HEK293T (cell line): ENCODE measurements at regions not wholly inside any gene's neighbourhood (a gene's known extent, or its start where the extent isn't known, plus 50 kb on each side); places are given as distances from the start of the nearest gene placed in this dataset.
"Not testable (repeated sequence)": the region's sequence is repeated elsewhere in the genome, so short reads cannot be mapped to it uniquely, and the experiment has no call there.

Experiments used
- ELF4 ChIP-seq: fragments of 450-650 bp; IDR thresholded peaks from 2 replicates; pipeline ENCODE4 v1.6.1; 2017; ENCODE audit warnings: antibody characterized with exemption
- FOXA1 ChIP-seq: fragments of 450-650 bp; IDR thresholded peaks from 2 replicates; pipeline ENCODE4 v1.6.1; 2016; ENCODE audit warnings: mild to moderate bottlenecking
- FOXK2 ChIP-seq: fragments of 450-650 bp; IDR thresholded peaks from 2 replicates; pipeline ENCODE4 v1.6.1; 2016; ENCODE audit warnings: mild to moderate bottlenecking
- FOXM1 ChIP-seq: fragments of 450-650 bp; IDR thresholded peaks from 2 replicates; pipeline ENCODE4 v1.6.1; 2017; ENCODE audit warnings: mild to moderate bottlenecking, borderline replicate concordance
- HDGF ChIP-seq: fragments of 450-650 bp; IDR thresholded peaks from 2 replicates; pipeline ENCODE4 v1.6.1; 2017; ENCODE audit warnings: antibody characterized with exemption, borderline replicate concordance
- LEF1 ChIP-seq: fragments of 450-650 bp; IDR thresholded peaks from 2 replicates; pipeline ENCODE4 v1.6.1; 2017; ENCODE audit warnings: mild to moderate bottlenecking, borderline replicate concordance
- NFRKB ChIP-seq: fragments of 450-650 bp; IDR thresholded peaks from 2 replicates; pipeline ENCODE4 v1.6.1; 2016; ENCODE audit warnings: mild to moderate bottlenecking, moderate library complexity
- SP1 ChIP-seq: fragments of 450-650 bp; IDR thresholded peaks from 2 replicates; pipeline ENCODE4 v1.6.1; 2017
- SUZ12 ChIP-seq: fragments of 450-650 bp; IDR thresholded peaks from 2 replicates; pipeline ENCODE4 v1.6.1; 2016; ENCODE audit warnings: mild to moderate bottlenecking
- TARDBP ChIP-seq: fragments of 450-650 bp; IDR thresholded peaks from 2 replicates; pipeline ENCODE4 v1.6.1; 2016
- TF ChIP-seq, protein P1 (sequence below): fragments of 450-650 bp; IDR thresholded peaks from 2 replicates; pipeline ENCODE4 v1.6.1; 2016

GRCh38 chr1:103271471-103271870, 163.1 kb upstream of the COL11A1 start:
- not testable (repeated sequence) for TF ChIP-seq FOXK2, FOXM1, SP1, FOXA1, HDGF, LEF1, TARDBP, SUZ12, NFRKB, ELF4
- TF ChIP-seq, protein P1, sequence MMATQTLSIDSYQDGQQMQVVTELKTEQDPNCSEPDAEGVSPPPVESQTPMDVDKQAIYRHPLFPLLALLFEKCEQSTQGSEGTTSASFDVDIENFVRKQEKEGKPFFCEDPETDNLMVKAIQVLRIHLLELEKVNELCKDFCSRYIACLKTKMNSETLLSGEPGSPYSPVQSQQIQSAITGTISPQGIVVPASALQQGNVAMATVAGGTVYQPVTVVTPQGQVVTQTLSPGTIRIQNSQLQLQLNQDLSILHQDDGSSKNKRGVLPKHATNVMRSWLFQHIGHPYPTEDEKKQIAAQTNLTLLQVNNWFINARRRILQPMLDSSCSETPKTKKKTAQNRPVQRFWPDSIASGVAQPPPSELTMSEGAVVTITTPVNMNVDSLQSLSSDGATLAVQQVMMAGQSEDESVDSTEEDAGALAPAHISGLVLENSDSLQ: not testable (repeated sequence)
